IMR-90 (cell line): ENCODE measurements at regions not wholly inside any gene's neighbourhood (a gene's known extent, or its start where the extent isn't known, plus 50 kb on each side); places are given as distances from the start of the nearest gene placed in this dataset.

Source experiments
- CTCF ChIP-seq: conservative IDR thresholded peaks from 2 replicates; pipeline ENCODE4 v1.5.1; 2012; ENCODE audit warnings: mild to moderate bottlenecking, low read depth, low read length, improper control_type of control experiment
- POLR2A ChIP-seq: IDR thresholded peaks from 2 replicates; pipeline ENCODE4 v1.6.1; 2012; ENCODE audit warnings: mild to moderate bottlenecking, low read depth, low read length
- USF2 ChIP-seq: fragments of 150-350 bp; IDR thresholded peaks from 2 replicates; pipeline ENCODE4 v1.6.1; 2017; ENCODE audit warnings: mild to moderate bottlenecking, antibody characterized with exemption, low read length, low read depth

GRCh38 chrX:40278340-40279090, 180.8 kb upstream of the BCOR start:
- no peak for TF ChIP-seq POLR2A
- TF ChIP-seq USF2: no peak
- no peak for TF ChIP-seq CTCF
